Upper lobe of left lung (tissue), 6 donors: ENCODE measurements at regions not wholly inside any gene's neighbourhood (a gene's known extent, or its start where the extent isn't known, plus 50 kb on each side); places are given as distances from the start of the nearest gene placed in this dataset.

Source experiments
- ATAC-seq, 2 donors: fragments of 200-7000 bp; cut with Tn5 transposase; one replicate each; pipeline ENCODE4 v1.9.1; 2022; ENCODE audit warnings: mild to moderate bottlenecking in 2 of 2, moderate library complexity in 2 of 2; ENCODE audit not compliant: low FRiP score in 2 of 2
- DNase-seq, 2 donors: peaks; one replicate each; pipeline ENCODE4 v3.0.0-alpha.2; 2019 to 2020
- H3K27ac ChIP-seq, 4 donors: fragments of 200-600 bp; sonication (generic); one replicate each; pipeline ENCODE4 v1.5.1; 2016 to 2019
- H3K27me3 ChIP-seq, 4 donors: fragments of 200-600 bp; sonication (generic); one replicate each; pipeline ENCODE4 v1.5.1; 2017 to 2019
- H3K36me3 ChIP-seq, 4 donors: fragments of 200-600 bp; sonication (generic); one replicate each; pipeline ENCODE4 v1.5.1; 2016 to 2019
- H3K4me1 ChIP-seq, 4 donors: fragments of 200-600 bp; sonication (generic); one replicate each; pipeline ENCODE4 v1.5.1; 2018 to 2019
- H3K4me3 ChIP-seq, 4 donors: fragments of 200-600 bp; sonication (generic); one replicate each; pipeline ENCODE4 v1.5.1; 2017 to 2019; ENCODE audit warnings: mild to moderate bottlenecking in 2 of 4, moderate library complexity in 1 of 4
- H3K9me3 ChIP-seq, 4 donors: fragments of 200-600 bp; sonication (generic); one replicate each; pipeline ENCODE4 v1.5.1; 2018 to 2019
- EP300 ChIP-seq, 4 donors: sonication (generic); formaldehyde crosslinking; IDR thresholded peaks; one replicate each; pipeline ENCODE4 v1.5.1; 2017; ENCODE audit warnings: antibody characterized with exemption in 4 of 4, control low read depth in 2 of 4
- POLR2A ChIP-seq, 4 donors: fragments of 450-650 bp; IDR thresholded peaks; one replicate each; pipeline ENCODE4 v1.5.1; 2016 to 2017; ENCODE audit warnings: antibody characterized with exemption in 4 of 4, mild to moderate bottlenecking in 2 of 4
- POLR2AphosphoS5 ChIP-seq, 2 donors: sonication (generic); formaldehyde crosslinking; IDR thresholded peaks; one replicate each; pipeline ENCODE4 v1.5.1; 2017; ENCODE audit warnings: antibody characterized with exemption in 2 of 2
- WGBS, 2 donors: methylation state at CpG; one replicate each; pipeline ENCODE4 v1.1.5; 2017 to 2018; 5-methylcytosine and 5-hydroxymethylcytosine counted together
- TF ChIP-seq, protein P1 (sequence below), 6 experiments: fragments of 450-650 bp in 4 of 6; fragments of 200-600 bp in 2 of 6; sonication (generic) in 2 of 6; IDR thresholded peaks; one replicate each; pipeline ENCODE4 v1.5.1; 2016 to 2019; ENCODE audit warnings: antibody characterized with exemption in 6 of 6
- donor health status: DM: no; HTN: no; CAD: no; lungs with moderate emphysema.
- donor health status: DM: no; HTN: yes; CAD: no; lungs with severe emphysema.

DNA sequence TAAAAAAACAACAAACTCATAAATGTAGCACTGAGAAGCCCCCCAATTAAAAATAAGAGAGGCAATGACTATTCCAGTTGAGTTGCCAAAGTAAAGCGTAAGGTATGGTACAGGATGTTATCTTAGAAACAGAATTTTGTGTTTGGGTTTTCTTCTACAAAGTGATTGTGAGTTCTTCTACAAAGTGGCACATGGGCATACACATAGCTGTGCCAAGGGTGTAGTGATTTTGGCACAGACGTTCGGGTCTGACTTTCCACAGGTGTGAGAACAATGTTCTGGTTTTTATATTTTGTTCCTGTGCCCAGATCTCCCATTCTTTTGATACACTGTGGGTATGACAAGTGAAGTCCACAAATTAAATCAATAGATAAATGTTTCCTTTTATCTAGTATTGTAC is 190.1 kb upstream of the CSNK1A1L start:
- DNase-seq (no peak), ATAC-seq (no peak)
- TF ChIP-seq, protein P1, sequence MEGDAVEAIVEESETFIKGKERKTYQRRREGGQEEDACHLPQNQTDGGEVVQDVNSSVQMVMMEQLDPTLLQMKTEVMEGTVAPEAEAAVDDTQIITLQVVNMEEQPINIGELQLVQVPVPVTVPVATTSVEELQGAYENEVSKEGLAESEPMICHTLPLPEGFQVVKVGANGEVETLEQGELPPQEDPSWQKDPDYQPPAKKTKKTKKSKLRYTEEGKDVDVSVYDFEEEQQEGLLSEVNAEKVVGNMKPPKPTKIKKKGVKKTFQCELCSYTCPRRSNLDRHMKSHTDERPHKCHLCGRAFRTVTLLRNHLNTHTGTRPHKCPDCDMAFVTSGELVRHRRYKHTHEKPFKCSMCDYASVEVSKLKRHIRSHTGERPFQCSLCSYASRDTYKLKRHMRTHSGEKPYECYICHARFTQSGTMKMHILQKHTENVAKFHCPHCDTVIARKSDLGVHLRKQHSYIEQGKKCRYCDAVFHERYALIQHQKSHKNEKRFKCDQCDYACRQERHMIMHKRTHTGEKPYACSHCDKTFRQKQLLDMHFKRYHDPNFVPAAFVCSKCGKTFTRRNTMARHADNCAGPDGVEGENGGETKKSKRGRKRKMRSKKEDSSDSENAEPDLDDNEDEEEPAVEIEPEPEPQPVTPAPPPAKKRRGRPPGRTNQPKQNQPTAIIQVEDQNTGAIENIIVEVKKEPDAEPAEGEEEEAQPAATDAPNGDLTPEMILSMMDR (IDR thresholded peaks at IDR 0.05), result no peak
- TF ChIP-seq EP300 (IDR thresholded peaks at IDR 0.05), result no peak
- no peak for TF ChIP-seq POLR2AphosphoS5 (IDR thresholded peaks at IDR 0.05)
- no peak for TF ChIP-seq POLR2A (IDR thresholded peaks at IDR 0.05)
- H3K4me1 ChIP-seq, result no peaks in the 10 kb centered on the region
- no peak overlapping the region for H3K4me3 ChIP-seq
- no peaks in the 10 kb centered on the region for H3K27me3 ChIP-seq
- WGBS, 2 donors, result 71% methylated on average over 3 of the region's 3 CpGs
- no peaks in the 10 kb centered on the region for H3K9me3 ChIP-seq
- no peaks in the 10 kb centered on the region for H3K36me3 ChIP-seq
- no peak overlapping the region for H3K27ac ChIP-seq

DNA sequence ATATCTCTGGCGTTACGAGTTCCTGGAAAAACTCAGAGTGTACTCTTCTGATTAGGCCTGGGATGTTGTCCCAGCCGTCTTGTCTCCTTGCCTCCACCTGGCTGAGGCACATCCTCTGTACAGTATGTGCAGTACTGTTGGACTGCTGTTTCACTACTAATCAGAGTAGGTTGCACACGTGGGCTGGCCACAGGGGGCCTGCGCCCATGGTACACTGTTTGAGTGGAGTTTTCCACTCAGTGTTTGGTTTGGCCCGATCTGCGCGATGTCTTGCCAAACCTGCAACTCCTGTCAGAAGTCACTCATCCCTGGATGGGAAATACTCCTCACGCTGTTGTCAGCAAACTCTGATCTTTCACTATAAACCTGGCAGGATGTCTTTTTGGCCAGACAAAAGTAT is 189.6 kb upstream of the CSNK1A1L start:
- H3K36me3 ChIP-seq, result no peaks in the 10 kb centered on the region
- H3K27me3 ChIP-seq, result no peaks in the 10 kb centered on the region
- H3K27ac ChIP-seq, result no peak overlapping the region
- DNase-seq (peak in 1 of 2 donors; percentile 38), ATAC-seq (peak; percentile 43 to 87)
- H3K4me3 ChIP-seq, result no peak overlapping the region
- H3K9me3 ChIP-seq, result no peaks in the 10 kb centered on the region
- no peaks in the 10 kb centered on the region for H3K4me1 ChIP-seq
- TF ChIP-seq, protein P1 (IDR thresholded peaks at IDR 0.05), result no peak
- no peak for TF ChIP-seq EP300 (IDR thresholded peaks at IDR 0.05)
- TF ChIP-seq POLR2A (IDR thresholded peaks at IDR 0.05), result no peak
- TF ChIP-seq POLR2AphosphoS5 (IDR thresholded peaks at IDR 0.05), result no peak
- WGBS, 2 donors, result 87% methylated on average over 8 to 9 of the region's 9 CpGs

- Histone ChIP-seq H3K4me1 (no peaks in the 10 kb centered on the region), H3K9me3 (no peaks in the 10 kb centered on the region), H3K36me3 (no peaks in the 10 kb centered on the region), H3K4me3 (no peak overlapping the region), H3K27me3 (no peaks in the 10 kb centered on the region), H3K27ac (no peak overlapping the region)
- WGBS, 2 donors, result 73 to 77% methylated on average over 6 of the region's 6 CpGs
- TF ChIP-seq, protein P1 (IDR thresholded peaks at IDR 0.05), result no peak
- TF ChIP-seq POLR2AphosphoS5 (IDR thresholded peaks at IDR 0.05) (no peak), EP300 (IDR thresholded peaks at IDR 0.05) (no peak), POLR2A (IDR thresholded peaks at IDR 0.05) (no peak)
- DNase-seq (no peak), ATAC-seq (no peak)
These were observed 189.0 kb upstream of the CSNK1A1L start for GRCh38 chr13:37294472-37294871.

DNA sequence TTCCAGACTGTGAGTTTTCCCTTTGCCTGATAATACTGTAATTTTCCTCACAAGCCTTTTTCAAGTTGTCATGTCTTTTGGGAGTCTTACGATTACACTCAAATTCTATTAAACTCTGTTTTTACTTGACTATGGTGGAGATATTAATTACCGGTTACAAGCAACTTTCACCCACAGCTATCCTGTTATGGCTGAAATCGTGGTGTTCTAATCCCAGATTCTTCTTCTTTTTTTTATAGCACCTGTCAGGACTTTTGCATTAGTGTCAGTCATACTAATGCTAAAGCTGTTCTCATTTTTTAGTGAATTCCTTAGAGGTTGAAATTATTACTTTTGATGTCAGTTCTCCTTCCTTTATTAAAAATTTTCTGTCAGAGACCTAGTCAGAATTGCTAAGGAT is 187.8 kb upstream of the CSNK1A1L start:
- DNase-seq (no peak), ATAC-seq (no peak)
- no peak overlapping the region for H3K27ac ChIP-seq
- H3K9me3 ChIP-seq, result no peaks in the 10 kb centered on the region
- TF ChIP-seq EP300 (IDR thresholded peaks at IDR 0.05), result no peak
- TF ChIP-seq POLR2A (IDR thresholded peaks at IDR 0.05), result no peak
- TF ChIP-seq, protein P1 (IDR thresholded peaks at IDR 0.05), result no peak
- no peak for TF ChIP-seq POLR2AphosphoS5 (IDR thresholded peaks at IDR 0.05)
- no peak overlapping the region for H3K4me3 ChIP-seq
- H3K4me1 ChIP-seq, result no peaks in the 10 kb centered on the region
- 79 to 93% methylated on average over 3 of the region's 3 CpGs for WGBS, 2 donors
- H3K36me3 ChIP-seq, result no peaks in the 10 kb centered on the region
- no peaks in the 10 kb centered on the region for H3K27me3 ChIP-seq

DNA sequence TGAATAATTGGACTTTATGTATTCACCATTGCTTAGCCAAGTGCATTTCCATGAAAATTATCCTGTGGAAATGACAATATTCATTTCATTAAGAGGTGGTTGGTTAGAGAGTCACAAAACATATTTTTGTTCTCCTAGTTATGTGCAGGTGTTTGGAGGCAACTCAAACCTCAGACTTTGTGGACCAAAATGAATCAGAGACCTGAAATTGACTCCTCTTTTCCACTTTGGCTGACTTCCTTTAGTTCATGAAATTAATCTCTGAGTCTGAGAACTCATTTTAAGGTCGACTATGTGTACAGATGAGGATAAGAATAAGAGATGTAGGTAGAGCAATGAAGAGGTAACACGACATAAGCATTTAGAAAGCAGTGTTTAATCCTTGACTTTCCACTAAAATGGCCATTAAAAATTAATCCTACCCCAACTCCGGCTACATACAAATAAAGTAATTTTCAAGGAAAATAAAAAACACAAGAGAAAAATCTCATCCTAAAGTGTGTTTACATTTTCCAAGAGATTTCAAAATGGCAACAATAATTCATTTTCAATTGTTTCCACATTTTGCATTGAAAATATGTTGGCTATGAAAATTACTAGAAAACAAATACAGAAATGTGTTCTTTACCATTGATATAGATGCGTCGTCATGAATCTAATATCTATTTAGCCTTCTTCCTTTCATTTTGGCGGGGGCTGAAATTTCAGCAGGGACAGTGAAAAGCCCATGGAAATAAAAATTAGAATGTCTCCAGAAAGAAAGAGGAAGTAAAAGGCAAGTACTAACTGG is 185.4 kb upstream of the CSNK1A1L start:
- Histone ChIP-seq H3K27ac (no peak overlapping the region), H3K36me3 (no peaks in the 10 kb centered on the region), H3K9me3 (no peaks in the 10 kb centered on the region), H3K4me3 (no peak overlapping the region), H3K4me1 (no peaks in the 10 kb centered on the region), H3K27me3 (no peaks in the 10 kb centered on the region)
- 91 to 92% methylated on average over 6 of the region's 6 CpGs for WGBS, 2 donors
- no peak for ATAC-seq
- no peak for DNase-seq
- TF ChIP-seq EP300 (IDR thresholded peaks at IDR 0.05) (no peak), POLR2AphosphoS5 (IDR thresholded peaks at IDR 0.05) (no peak), POLR2A (IDR thresholded peaks at IDR 0.05) (no peak)
- TF ChIP-seq, protein P1 (IDR thresholded peaks at IDR 0.05), result no peak
